Gastrocnemius medialis (tissue), 4 donors: ENCODE measurements at regions not wholly inside any gene's neighbourhood (a gene's known extent, or its start where the extent isn't known, plus 50 kb on each side); places are given as distances from the start of the nearest gene placed in this dataset.

Source experiments
- ATAC-seq, 2 donors: fragments of 150-250 bp; one replicate each; pipeline ENCODE4 v1.9.1; 2016
- DNase-seq, 2 donors: peaks; one replicate each; pipeline ENCODE4 v3.0.0-alpha.2; 2019
- H3K27ac ChIP-seq, 4 donors: fragments of 200-600 bp; sonication (generic); 1 replicate in 1 of 4; 2 replicates in 3 of 4; pipeline ENCODE4 v1.5.1; 2016 to 2018; ENCODE audit warnings: mild to moderate bottlenecking in 2 of 4, moderate library complexity in 1 of 4
- H3K27me3 ChIP-seq, 3 donors: fragments of 200-600 bp; sonication (generic) in 2 of 3; 1 replicate in 1 of 3; 2 replicates in 2 of 3; pipeline versions ENCODE4 v1.5.1 to v1.6.0; 2016 to 2019; ENCODE audit warnings: mild to moderate bottlenecking in 1 of 3, moderate library complexity in 1 of 3
- H3K36me3 ChIP-seq, 2 donors: fragments of 200-600 bp; sonication (generic) in 1 of 2; one replicate each; pipeline ENCODE4 v1.5.1; 2017 to 2018
- H3K4me1 ChIP-seq, 2 donors: fragments of 200-600 bp; sonication (generic) in 1 of 2; one replicate each; pipeline ENCODE4 v1.5.1; 2016 to 2017; ENCODE audit warnings: mild to moderate bottlenecking in 2 of 2
- H3K4me3 ChIP-seq, 4 donors: fragments of 200-600 bp; sonication (generic) in 3 of 4; 1 replicate in 1 of 4; 2 replicates in 3 of 4; pipeline ENCODE4 v1.5.1; 2016 to 2019; ENCODE audit warnings: mild to moderate bottlenecking in 2 of 4
- H3K9me3 ChIP-seq, 3 donors: fragments of 200-600 bp; sonication (generic) in 2 of 3; 1 replicate in 1 of 3; 2 replicates in 2 of 3; pipeline ENCODE4 v1.5.1; 2016 to 2019
- CTCF ChIP-seq, 5 experiments: fragments of 450-650 bp in 3 of 5; fragments of 200-600 bp in 2 of 5; sonication (generic) in 2 of 5; IDR thresholded peaks in 4 of 5; conservative IDR thresholded peaks in 1 of 5; 1 replicate in 4 of 5; 2 replicates in 1 of 5; pipeline ENCODE4 v1.5.1; 2016 to 2019; ENCODE audit warnings: antibody characterized with exemption in 5 of 5, mild to moderate bottlenecking in 3 of 5, moderate library complexity in 3 of 5
- POLR2A ChIP-seq, 2 donors: fragments of 450-650 bp; IDR thresholded peaks; one replicate each; pipeline ENCODE4 v1.6.1; 2017; ENCODE audit warnings: antibody characterized with exemption in 2 of 2, mild to moderate bottlenecking in 2 of 2, moderate library complexity in 2 of 2
- in situ Hi-C, 4 donors: fragments of 200-750 bp; cut with MboI; loops; one replicate each; pipeline versions ENCODE4 v1.15.0 to v1.8.0; 2017; ENCODE audit warnings: low sequenced_read_pairs in 4 of 4
- intact Hi-C: fragments of 100-400 bp; cut with DNase I; formaldehyde crosslinking; loops from one replicate; pipeline ENCODE4 v1.15.1; 2023; ENCODE audit warnings: low total_unique reads

- intact Hi-C loops = no loop called here
- DNase-seq (no peak), ATAC-seq (no peak)
- in situ Hi-C loops = no loop called here
- H3K4me3 ChIP-seq = peak overlapping the region in 1 of 4 donors; percentile 37
- H3K27ac ChIP-seq = no peak overlapping the region
- no peak for TF ChIP-seq POLR2A (IDR thresholded peaks at IDR 0.05)
- no peak for TF ChIP-seq CTCF (IDR thresholded peaks at IDR 0.05 in 4 of 5, conservative IDR thresholded peaks at IDR 0.05 in 1 of 5)
- peaks cover 0 to 9% (median 0%) of the 10 kb centered on the region in 3 donors for H3K9me3 ChIP-seq
- no peaks in the 10 kb centered on the region for H3K36me3 ChIP-seq
- H3K27me3 ChIP-seq = no peaks in the 10 kb centered on the region
- H3K4me1 ChIP-seq = no peaks in the 10 kb centered on the region
Measured at GRCh38 chr3:31027191-31027761, 132.8 kb upstream of the GADL1 start.

GRCh38 chr3:31027914-31028313, 133.5 kb upstream of the GADL1 start:
- intact Hi-C loops (no loop called here), in situ Hi-C loops (no loop called here)
- TF ChIP-seq POLR2A (IDR thresholded peaks at IDR 0.05) = no peak
- no peak for TF ChIP-seq CTCF (IDR thresholded peaks at IDR 0.05 in 4 of 5, conservative IDR thresholded peaks at IDR 0.05 in 1 of 5)
- H3K9me3 ChIP-seq = peaks cover 0 to 9% (median 0%) of the 10 kb centered on the region in 3 donors
- DNase-seq (no peak), ATAC-seq (no peak)
- no peaks in the 10 kb centered on the region for H3K27me3 ChIP-seq
- H3K27ac ChIP-seq = no peak overlapping the region
- no peak overlapping the region for H3K4me3 ChIP-seq
- no peaks in the 10 kb centered on the region for H3K4me1 ChIP-seq
- H3K36me3 ChIP-seq = no peaks in the 10 kb centered on the region

GRCh38 chr3:31028766-31029165, 134.3 kb upstream of the GADL1 start:
- no peak for ATAC-seq
- intact Hi-C loops (no loop called here), in situ Hi-C loops (no loop called here)
- no peaks in the 10 kb centered on the region for H3K4me1 ChIP-seq
- TF ChIP-seq POLR2A (IDR thresholded peaks at IDR 0.05) (no peak), CTCF (IDR thresholded peaks at IDR 0.05 in 4 of 5, conservative IDR thresholded peaks at IDR 0.05 in 1 of 5) (no peak)
- peaks cover 0 to 9% (median 0%) of the 10 kb centered on the region in 3 donors for H3K9me3 ChIP-seq
- no peaks in the 10 kb centered on the region for H3K36me3 ChIP-seq
- H3K27ac ChIP-seq = no peak overlapping the region
- no peak for DNase-seq
- H3K4me3 ChIP-seq = no peak overlapping the region
- no peaks in the 10 kb centered on the region for H3K27me3 ChIP-seq

- H3K9me3 ChIP-seq = peaks cover 0 to 9% (median 0%) of the 10 kb centered on the region in 3 donors
- no peaks in the 10 kb centered on the region for H3K4me1 ChIP-seq
- in situ Hi-C loops = no loop called here
- no peak for TF ChIP-seq CTCF (IDR thresholded peaks at IDR 0.05 in 4 of 5, conservative IDR thresholded peaks at IDR 0.05 in 1 of 5)
- no peak for TF ChIP-seq POLR2A (IDR thresholded peaks at IDR 0.05)
- no peak overlapping the region for H3K27ac ChIP-seq
- no peak overlapping the region for H3K4me3 ChIP-seq
- no peaks in the 10 kb centered on the region for H3K27me3 ChIP-seq
- DNase-seq (no peak), ATAC-seq (no peak)
- H3K36me3 ChIP-seq = no peaks in the 10 kb centered on the region
- intact Hi-C loops = no loop called here
Measured at GRCh38 chr3:31029706-31030105, 135.2 kb upstream of the GADL1 start.

GRCh38 chr3:31035681-31036080, 141.2 kb upstream of the GADL1 start:
- peaks cover 0 to 1% of the 10 kb centered on the region in 2 donors for H3K4me1 ChIP-seq
- no peak overlapping the region for H3K4me3 ChIP-seq
- no peaks in the 10 kb centered on the region for H3K27me3 ChIP-seq
- no peak for DNase-seq
- TF ChIP-seq CTCF (IDR thresholded peaks at IDR 0.05 in 4 of 5, conservative IDR thresholded peaks at IDR 0.05 in 1 of 5) (no peak), POLR2A (IDR thresholded peaks at IDR 0.05) (no peak)
- in situ Hi-C loops = no loop called here
- H3K27ac ChIP-seq = no peak overlapping the region
- intact Hi-C loops = no loop called here
- H3K36me3 ChIP-seq = no peaks in the 10 kb centered on the region
- ATAC-seq = no peak
- no peaks in the 10 kb centered on the region for H3K9me3 ChIP-seq
